Astrocyte (in vitro differentiated cells and primary cell): ENCODE measurements at regions not wholly inside any gene's neighbourhood (a gene's known extent, or its start where the extent isn't known, plus 50 kb on each side); places are given as distances from the start of the nearest gene placed in this dataset.

Experiments
- EZH2 ChIP-seq: IDR thresholded peaks from 2 replicates; pipeline ENCODE4 v1.6.1; 2012; ENCODE audit warnings: mild to moderate bottlenecking, low read length, inconsistent platforms; ENCODE audit not compliant: insufficient read depth
- TF ChIP-seq, protein P1 (sequence below): IDR thresholded peaks from 2 replicates; pipeline ENCODE4 v1.5.1; 2011; ENCODE audit warnings: low read depth, mild to moderate bottlenecking, inconsistent platforms, low read length, moderate library complexity; ENCODE audit not compliant: insufficient read depth

DNA sequence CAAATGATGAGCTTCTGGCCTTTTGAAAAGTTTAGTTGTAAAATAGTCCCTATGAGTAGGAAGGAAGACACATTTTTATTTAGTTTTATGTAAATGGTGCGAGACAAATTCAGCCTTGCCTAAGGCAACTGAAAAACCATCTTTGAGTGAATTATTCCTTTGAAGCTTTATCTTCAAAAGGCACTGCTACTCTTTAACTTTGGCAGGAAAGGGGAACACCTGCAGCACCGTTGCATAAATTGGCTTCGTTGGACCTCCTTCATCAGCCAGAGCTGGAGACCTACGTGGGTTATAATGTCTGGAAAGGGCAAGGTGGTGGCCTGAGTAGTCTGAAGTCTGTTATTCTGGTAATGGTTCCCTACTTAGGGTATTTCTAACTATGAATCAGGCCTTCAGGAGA is 373.5 kb downstream of the KCNJ2 start:
- TF ChIP-seq, protein P1, sequence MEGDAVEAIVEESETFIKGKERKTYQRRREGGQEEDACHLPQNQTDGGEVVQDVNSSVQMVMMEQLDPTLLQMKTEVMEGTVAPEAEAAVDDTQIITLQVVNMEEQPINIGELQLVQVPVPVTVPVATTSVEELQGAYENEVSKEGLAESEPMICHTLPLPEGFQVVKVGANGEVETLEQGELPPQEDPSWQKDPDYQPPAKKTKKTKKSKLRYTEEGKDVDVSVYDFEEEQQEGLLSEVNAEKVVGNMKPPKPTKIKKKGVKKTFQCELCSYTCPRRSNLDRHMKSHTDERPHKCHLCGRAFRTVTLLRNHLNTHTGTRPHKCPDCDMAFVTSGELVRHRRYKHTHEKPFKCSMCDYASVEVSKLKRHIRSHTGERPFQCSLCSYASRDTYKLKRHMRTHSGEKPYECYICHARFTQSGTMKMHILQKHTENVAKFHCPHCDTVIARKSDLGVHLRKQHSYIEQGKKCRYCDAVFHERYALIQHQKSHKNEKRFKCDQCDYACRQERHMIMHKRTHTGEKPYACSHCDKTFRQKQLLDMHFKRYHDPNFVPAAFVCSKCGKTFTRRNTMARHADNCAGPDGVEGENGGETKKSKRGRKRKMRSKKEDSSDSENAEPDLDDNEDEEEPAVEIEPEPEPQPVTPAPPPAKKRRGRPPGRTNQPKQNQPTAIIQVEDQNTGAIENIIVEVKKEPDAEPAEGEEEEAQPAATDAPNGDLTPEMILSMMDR = no peak
- no peak for TF ChIP-seq EZH2
